GM21786 (cell line): ENCODE measurements at regions not wholly inside any gene's neighbourhood (a gene's known extent, or its start where the extent isn't known, plus 50 kb on each side); places are given as distances from the start of the nearest gene placed in this dataset.

Source experiments
- ATAC-seq: cut with Tn5 transposase; IDR thresholded peaks from one replicate; pipeline ENCODE4 v1.9.1; 2021; ENCODE audit not compliant: unreplicated experiment

DNA sequence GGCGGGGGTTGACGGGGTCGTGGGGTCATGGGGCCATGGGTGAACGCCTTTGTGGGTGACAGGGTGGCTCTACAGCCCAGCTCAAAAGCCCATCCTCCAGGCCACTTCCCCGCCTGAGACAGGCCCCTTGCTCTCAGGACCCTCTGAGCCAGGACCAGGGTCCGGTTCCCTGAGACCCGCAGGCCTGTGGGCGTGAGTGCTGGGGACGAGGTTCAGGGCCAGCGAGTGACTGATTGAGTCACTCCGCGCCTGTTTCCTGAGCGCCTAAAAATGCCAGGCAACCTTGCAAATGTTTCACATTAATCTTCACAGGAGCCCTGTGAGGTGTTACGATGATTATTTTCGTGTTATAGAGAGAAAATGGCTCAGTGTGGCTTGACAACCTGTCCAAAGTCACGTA, 97.8 kb downstream of the ZNF674 start:
- peak; percentile 24 for ATAC-seq

DNA sequence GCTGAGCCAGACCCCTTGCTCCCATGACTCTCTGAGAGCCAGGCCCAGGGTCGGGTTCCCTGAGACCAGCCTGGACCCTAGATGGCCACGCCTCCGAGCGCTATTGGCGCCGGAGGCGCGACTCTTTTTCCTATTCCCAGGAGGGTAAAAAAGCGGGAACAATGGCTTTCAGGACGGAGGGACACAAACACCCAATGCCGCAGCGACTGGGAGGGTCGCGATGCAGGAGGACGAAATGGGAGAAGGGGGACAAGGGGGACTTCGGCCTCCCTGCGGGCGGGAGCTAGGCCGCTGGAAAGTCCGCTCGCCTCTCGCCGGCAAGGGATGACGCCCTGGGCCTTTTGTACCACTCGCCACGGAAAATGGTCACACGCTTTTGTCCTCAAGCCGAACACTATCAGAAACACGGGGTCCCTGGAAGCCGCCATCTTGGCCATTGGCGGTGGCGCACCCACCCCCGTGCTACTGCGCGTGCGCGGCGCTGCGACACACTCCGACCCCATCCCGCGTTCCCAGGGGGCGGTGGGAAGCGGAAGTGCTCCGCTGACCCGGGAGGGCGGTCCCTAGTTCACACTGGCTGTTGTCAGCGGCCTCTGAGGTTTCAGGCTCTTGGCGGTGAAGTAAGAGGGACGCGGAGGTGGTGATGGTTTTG, 98.4 kb downstream of the ZNF674 start:
- ATAC-seq: peak; percentile 91

DNA sequence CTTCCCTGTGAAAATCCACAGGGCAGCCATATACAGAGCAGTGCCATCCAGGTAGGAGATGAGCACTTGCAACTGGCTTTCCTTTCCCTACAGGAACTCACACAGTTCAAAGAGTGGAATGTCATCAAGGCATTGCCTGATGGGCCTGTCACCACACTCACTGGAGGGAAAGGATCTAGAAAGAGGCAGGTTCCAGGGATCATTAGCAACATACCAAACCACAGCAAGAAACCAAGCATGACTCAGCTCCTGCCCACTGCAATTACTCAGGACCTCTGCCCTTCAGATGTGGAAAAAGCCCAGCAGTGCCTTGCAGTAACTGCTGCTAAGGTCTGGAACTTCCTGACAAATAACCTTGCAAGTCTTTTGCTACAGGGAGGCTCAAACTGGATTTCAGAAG, 101.2 kb downstream of the ZNF674 start:
- no peak for ATAC-seq

DNA sequence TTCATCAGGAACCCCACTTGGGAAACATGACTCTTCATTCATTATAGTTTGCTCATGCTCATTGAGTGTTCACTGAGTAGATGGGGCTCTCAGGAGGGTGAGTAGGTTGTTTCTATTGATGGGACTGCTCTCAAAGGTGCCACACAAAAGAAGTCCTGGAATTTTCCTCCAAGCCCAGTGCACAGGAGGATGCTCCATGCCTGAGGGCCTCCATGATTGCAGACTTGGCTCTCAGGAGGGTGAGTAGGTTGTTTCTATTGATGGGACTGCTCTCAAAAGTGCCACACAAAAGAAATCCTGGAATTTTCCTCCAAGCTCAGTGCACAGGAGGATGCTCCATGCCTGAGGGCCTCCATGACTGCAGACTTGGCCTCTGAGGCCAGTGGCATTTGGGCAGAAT, 108.5 kb downstream of the ZNF674 start:
- no peak for ATAC-seq

DNA sequence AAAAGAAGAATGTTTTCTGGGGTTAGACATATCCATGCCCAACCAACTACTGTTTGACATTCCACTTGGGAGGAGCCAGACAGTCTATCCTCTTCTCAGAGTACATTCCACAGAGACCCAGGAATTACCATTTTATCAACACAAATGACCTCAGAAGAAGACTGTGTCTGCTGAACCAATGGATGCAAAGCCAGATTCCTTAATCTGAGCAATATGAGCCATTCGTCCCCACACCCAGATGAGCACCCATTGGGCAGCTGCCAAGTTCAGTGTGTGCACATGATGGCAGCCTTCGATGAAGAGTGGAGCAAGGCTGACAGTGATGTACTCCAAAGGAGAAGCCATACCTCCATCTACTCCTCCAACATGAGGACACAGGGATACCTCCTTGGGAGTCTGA, 111.3 kb downstream of the ZNF674 start:
- ATAC-seq: no peak

DNA sequence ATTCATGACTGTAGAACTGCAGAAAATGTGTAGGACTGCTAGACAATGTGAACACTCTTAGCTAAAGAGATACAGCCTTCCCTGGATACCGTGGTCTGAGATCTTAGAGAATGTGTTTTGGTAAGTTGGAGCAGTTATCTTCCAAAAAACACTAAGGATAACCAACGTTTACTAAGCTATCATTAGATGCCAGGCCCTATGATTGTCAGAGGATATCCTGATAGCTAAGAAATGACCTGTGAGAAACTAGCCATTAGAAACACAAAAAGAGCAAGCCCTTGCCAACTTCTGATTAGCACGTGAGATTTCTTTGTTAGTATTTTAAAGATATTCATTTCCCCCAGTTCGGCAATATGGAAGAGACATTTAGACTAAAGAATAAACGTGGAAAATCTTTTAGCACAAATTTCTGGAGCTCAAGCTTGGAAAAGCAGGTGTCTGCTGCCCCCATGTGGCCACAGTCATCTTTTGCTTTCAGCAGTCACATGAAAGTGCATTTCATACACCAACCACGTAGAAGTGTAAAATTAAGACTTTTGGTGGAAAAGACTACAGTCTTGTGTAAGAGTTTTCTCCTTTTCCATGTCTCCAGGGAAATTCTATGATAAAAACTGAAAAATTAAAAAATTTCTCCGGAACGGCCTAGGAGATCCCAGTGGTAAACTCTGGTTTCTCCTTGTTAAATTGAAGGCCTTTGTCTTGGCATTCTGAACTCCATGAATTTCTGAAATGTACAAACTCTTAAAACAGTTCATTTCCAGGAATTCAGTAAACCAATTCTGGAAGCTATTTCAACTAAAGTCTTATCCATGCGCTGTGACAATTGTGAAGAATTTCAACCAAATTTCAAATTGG, 136.4 kb downstream of the ZNF674 start:
- no peak for ATAC-seq

DNA sequence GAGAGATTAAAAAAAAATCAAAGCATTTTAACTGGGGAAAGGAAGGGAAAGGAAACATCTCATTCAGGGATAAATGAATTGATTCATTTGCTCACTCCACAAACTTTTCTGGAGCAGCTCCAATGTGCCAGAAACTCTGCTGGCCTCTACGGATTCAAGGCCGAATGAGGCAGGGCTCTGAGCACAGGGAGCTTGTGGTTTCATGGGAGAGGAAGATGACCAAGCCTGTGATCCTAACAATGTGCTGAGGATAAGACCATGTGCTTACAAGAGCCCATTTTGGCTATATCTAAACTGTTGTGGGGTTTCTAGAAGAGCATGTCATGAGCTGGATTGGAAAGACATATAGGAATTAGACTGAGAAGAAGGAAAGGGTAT, 137.5 kb downstream of the ZNF674 start:
- no peak for ATAC-seq

DNA sequence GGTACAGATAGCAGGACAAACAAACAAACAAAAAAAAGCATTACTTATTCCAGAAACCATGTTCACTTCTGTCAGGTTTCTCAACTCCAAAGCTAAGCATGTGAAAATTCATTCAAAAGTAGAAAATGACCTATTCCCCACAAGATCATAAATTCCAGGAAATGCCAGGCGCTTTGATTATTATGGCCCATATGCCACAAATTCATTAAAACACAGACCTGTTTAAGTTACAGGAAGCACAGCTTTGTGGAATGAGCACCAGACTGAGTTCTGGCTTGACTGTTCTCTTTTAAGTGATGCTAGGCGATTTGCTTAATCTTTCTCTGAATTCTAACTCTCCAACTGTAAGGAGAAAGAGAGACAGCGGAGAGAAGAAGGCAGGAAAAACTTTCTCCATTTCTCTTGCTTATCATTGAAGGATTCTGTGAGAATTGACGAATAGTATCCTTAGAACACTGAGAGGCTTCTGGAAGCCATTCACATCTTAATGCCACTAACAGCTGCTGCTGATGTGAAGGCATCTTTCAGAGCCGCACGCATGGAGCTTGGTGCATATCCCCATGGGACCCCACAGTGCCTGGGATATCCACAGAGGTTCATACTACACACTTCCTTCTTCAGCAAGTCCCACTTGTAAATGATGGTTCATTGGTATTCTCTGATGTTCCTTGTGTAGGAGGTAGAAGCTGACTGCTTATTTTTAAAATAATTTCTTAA, 138.0 kb downstream of the ZNF674 start:
- ATAC-seq: no peak

DNA sequence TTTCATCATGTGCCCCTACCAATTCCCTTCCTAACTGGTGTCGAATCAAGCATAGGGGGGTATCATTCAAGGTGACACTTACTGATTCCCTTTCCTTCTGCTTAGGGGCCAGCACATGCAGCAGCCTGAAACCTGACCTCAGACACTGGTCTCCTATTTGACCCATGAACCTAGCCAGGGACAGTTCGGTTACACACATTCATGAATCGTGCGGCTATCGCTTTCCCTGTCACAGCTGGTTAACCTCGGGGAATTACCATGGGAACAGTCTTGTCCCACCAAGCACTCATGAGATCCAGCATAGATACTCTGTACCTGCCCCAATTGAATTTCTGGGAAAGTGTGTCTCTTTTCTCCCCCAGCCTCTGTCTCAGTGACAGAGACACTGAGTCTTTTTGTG, 140.4 kb downstream of the ZNF674 start:
- no peak for ATAC-seq

DNA sequence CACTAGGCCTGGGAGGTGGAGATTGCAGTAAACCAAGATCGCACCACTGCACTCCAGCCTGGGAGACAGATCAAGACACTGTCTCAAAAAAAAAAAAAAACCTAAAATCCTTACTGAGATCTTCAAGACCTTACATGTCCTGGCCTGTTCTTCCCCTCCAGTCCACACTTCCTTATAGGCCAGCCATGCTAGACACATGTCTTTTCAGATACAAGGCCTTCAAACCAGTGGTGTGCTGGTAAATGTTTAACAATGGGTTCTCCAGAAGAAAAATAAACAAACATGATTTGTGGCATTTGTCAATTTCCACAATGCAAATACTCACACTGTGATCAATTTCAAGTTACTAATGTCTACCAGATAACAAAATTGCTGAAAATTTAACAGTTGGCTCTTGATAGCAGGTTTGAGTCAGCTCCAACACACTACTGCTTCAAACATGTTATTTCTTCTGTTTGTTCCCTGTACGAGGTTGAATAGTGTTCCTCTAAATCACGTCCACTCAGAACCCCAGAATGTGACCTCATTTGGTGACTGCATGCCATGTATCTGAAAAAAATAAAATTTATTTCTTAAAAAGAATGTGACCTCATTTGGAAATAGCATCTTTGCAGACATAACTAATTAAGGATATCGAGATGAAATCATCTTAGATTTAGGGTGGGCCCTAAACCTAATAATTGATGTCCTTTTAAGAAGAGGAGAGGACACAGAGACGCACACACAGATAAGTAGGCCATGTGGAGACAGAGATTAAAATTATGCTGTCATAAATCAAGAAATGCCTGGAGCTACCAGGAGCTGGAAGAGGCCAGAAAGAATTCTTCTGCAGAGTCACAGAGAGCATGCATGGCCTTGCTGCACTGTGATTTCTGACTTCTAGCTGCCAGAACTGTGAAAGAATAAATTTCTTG, 144.4 kb downstream of the ZNF674 start:
- no peak for ATAC-seq

DNA sequence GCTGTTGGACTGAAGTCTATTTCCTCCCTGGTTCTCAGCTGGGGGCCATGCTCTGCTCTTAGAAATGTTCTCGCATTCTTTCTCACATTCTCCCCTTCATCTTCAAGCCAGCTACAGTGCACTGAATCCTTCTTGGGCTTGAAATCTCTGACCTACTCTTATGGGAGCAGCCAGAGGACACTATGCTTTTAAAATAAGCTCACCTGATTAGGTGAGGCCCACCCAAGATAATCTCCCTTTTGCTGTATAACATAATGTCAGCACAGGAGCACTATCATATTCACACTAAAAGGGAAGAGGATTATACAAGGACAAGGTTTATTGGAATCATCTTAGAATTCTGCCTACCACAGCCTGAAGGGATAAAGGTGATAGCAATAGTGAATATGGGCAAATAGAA, 146.3 kb downstream of the ZNF674 start:
- no peak for ATAC-seq

DNA sequence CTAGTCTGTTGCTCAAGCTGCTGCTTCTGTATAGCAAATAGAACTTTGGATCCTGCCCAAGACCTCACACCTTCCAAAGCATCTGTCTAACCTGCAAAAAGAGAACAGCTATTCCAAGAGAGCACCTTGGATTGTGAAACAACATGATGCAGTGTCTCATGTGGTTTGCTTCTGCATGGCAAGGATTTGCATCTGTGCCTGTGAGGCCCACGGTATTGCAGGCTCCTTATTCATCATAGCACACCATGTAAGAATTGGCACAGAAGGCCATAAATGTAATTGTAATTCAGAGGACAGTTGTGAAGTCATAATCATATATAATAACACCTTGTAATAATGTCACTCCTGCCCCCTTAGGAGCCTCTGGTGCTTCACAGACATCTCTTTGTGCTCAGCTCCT, 147.1 kb downstream of the ZNF674 start:
- ATAC-seq: no peak

DNA sequence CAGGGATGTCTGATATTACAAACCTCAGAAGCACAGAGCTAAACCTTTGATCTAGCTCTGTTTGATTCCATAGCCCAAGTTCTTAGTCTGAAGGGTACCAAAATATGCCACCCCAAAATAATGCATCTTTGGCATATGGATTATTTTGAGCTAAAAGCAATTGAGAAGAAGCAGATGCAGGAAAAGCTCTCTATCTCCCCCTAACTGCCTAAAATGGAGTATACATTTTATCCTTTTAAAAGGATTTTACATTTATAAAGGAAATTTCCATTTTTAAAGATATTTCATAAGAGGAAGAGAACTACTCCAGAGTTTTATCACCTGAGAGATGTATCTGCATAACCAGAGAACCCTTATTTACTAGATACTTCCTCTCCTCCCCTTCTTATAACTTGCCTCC, 158.7 kb downstream of the ZNF674 start:
- no peak for ATAC-seq

DNA sequence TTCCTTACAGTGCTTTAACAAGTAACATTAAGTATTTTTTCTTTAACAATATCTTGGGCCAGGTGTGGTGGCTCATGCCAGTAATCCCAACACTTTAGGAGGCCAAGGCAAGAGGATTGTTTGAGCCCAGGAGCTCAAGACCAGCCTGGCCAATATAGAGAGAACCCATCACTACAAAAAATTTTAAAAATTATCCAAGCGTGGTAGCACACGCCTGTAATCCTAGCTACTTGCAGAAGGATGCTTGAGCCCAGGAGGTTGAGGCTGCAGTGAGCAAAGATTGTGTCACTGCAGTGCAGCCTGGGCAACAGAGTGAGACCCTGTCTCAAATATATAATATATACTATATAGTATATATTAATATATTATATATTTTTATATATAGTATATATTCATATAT, 162.2 kb downstream of the ZNF674 start:
- ATAC-seq: no peak

DNA sequence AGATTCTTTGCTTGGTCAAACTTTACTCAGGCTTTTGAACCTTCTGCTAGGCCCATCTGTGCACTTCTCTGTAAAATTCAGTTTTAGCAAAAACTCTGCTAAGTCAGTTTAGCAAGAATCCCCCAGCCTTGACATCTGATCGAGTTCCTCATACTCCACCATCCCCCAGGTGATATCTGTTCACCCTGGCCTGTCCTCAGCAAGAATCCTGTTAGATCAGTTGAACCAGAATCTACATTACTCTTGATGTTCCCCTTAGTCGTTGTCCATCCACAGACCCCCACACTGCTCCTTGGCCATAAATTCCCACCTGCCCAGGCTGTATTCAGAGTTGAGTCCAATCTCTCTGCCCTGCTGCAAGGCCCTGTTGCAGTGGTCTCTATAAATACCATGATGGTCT, 162.6 kb downstream of the ZNF674 start:
- no peak for ATAC-seq

DNA sequence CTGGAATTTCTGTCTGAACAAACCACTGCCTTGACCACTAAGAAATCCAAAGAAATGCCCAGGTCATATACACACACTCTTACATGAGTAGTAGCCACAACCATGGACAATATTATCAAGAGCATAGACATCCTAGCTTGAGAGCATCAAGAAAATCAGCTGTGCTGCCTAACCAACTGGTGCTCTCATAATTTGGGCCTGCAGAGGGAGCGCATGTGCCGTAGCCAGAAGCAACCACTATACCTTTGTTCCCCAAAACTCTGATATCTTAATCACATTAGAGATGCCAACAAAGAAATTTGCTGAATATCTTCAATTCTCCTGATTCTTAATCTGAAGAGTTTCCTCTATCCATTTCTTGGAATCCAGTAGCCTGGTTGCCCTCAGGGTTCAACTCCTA, 163.6 kb downstream of the ZNF674 start:
- ATAC-seq: no peak

DNA sequence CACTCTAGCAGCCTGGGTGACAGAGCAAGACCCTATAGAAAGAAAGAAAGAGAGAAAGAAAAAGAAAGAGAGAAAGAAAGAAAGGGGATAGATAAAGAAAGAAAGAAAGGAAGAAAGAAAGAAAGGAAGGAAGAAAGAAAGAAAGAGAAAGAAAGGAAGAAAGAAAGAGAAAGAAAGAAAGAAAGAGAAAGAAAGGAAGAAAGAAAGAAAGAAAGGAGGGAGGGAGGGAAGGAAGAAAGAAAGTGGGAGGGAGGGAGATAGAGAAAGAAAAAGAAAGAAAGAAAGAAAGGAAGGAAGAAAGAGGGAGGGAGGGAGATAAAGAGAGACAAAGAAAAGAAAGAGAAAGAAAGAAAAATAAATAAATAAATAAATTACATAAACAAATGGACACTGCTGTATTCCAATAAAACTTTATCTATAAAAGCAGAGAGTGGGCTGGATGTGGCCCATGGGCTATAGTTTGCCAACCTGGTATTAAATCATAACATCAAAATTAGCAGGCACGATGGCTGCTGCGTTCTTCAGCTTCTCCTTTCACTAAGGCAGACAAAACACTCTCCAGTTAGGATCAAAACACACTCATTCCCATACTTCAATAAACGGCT, 165.0 kb downstream of the ZNF674 start:
- ATAC-seq: no peak

DNA sequence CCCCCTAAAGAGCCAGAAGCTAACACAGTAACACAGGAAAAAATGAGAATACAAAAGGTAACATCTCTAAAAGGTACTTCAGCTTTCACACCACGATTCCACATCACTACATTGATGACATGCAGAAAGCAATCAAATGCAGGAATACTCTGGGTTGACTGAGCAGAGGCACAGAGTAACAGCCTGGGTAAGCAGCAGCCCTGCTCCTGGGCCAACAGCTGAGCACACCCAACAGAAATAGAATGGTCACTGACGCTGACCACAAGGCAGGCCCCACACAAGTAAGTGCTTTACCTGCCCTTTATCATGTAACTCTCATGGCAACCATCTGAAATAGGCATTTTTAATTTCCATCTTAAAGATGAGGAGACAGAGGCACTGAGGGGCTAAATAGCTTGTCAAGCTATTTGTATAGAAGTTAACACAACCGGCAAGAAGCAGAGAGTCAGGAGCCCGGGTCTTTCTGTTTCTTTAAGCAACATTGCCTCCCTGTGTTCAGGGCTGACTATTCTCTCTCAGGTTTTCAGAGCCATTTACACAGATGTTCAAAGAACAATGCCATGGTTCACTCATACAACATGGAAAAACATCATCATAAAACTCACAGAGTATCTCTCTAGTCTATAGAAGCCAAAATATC, 168.9 kb downstream of the ZNF674 start:
- no peak for ATAC-seq

DNA sequence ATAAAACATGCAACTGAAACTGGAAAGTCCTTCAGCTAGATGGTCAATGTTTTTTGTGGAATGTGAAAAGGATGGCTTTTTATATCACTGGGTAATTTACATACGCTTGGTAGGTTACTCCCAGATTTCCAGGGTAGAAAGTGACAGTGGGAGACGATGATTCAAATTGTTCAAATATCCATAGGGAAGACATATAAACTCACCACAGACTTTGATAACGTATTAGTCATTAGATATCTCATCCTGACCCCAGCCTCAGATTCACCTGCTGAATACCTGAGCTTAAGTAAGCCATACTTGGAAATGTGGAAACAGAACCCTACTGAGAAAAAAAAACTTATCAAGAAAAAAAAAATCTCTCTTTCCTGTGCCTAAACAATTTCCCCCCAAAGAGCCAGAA, 169.4 kb downstream of the ZNF674 start:
- ATAC-seq: no peak

DNA sequence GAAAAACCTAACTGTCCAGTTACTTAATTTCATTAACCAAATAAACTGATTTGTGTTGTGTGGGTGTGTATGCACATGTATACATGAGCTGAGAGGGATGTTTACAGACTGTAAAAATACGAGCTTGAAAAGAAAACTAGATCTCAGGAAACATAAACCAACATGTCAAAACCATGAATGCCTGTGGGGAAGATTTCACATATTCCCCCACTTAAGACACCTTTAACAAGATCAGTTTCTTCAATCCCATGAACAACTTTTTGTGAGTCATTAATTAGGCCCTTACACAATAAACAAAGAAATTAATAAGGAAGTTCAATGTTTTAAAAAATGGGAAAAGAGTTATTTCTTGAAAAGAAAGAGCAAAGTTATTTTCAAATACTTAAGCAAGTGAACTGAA, 170.8 kb downstream of the ZNF674 start:
- no peak for ATAC-seq
